Middle frontal gyrus (tissue), 1 donor: ENCODE measurements at regions not wholly inside any gene's neighbourhood (a gene's known extent, or its start where the extent isn't known, plus 50 kb on each side); places are given as distances from the start of the nearest gene placed in this dataset.
A peak's percentile ranks its signal among the peaks of the same experiment; 100 is the strongest.

Experiments
- DNase-seq: peaks from one replicate; pipeline ENCODE4 v3.0.0-alpha.2; 2015; ENCODE audit warnings: low spot score; ENCODE audit errors: extremely low spot score

GRCh38 chr16:81185416-81185815 lies 53.1 kb upstream of the BCO1 start:
- DNase-seq = no peak

- no peak for DNase-seq
These were observed 57.3 kb upstream of the BCO1 start for GRCh38 chr16:81181013-81181720.

- no peak for DNase-seq
These were observed 57.9 kb upstream of the BCO1 start for GRCh38 chr16:81180578-81180977.

GRCh38 chr16:81179219-81179618 lies 59.3 kb upstream of the BCO1 start:
- no peak for DNase-seq

- no peak for DNase-seq
These were observed 63.1 kb upstream of the BCO1 start for GRCh38 chr16:81175325-81175891.

GRCh38 chr16:81174644-81175324 lies 63.7 kb upstream of the BCO1 start:
- DNase-seq = no peak

GRCh38 chr16:81172769-81173658 lies 65.5 kb upstream of the BCO1 start:
- no peak for DNase-seq

- DNase-seq = no peak
These were observed 67.7 kb upstream of the BCO1 start for GRCh38 chr16:81170824-81171223.

- no peak for DNase-seq
These were observed 70.1 kb upstream of the BCO1 start for GRCh38 chr16:81168406-81168805.

- no peak for DNase-seq
These were observed 70.6 kb upstream of the BCO1 start for GRCh38 chr16:81167851-81168250.

GRCh38 chr16:81166417-81167300 lies 70.5 kb upstream of the GCSH start:
- no peak for DNase-seq

GRCh38 chr16:81165411-81166097 lies 69.4 kb upstream of the GCSH start:
- DNase-seq = no peak

- DNase-seq = no peak
These were observed 68.8 kb upstream of the GCSH start for GRCh38 chr16:81164958-81165357.

GRCh38 chr16:81164481-81164880 lies 68.3 kb upstream of the GCSH start:
- DNase-seq = no peak

GRCh38 chr16:81163671-81164070 lies 67.5 kb upstream of the GCSH start:
- no peak for DNase-seq

GRCh38 chr16:81158964-81159363 lies 62.8 kb upstream of the GCSH start:
- DNase-seq = peak; percentile 4

- DNase-seq = no peak
These were observed 59.6 kb upstream of the GCSH start for GRCh38 chr16:81155769-81156168.

- no peak for DNase-seq
These were observed 55.6 kb upstream of the GCSH start for GRCh38 chr16:81151648-81152310.

GRCh38 chr16:81149614-81150013 lies 53.4 kb upstream of the GCSH start:
- DNase-seq = no peak

- no peak for DNase-seq
These were observed 52.1 kb upstream of the GCSH start for GRCh38 chr16:81148277-81148676.
